ENCODE measurements at regions not wholly inside any gene's neighbourhood (a gene's known extent, or its start where the extent isn't known, plus 50 kb on each side); places are given as distances from the start of the nearest gene placed in this dataset.

DNA sequence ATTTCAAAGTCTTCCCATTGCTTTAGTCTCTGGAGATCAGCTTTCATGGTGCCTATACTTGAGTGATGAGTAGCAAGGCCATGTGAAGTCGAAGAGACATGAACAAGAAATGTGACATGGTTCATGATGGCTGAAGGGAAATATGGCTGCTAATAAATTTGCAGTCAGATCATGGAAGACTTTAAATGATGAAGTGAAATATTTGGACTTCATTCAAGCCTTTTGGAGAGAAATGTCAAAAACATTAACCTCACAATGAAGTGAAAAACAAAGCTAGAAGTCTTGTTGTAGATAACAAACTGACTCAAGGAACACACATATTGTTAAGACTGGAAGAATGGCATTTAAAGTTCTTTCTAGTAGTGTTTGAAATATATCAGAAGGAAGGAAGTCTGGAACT lies 120.3 kb upstream of the CCDC54 start:
- TF ChIP-seq ZNF274 (IDR thresholded peaks at IDR 0.05; ENCODE audit: low read depth, low read length) (no peak), YY1 (IDR thresholded peaks at IDR 0.05; ENCODE audit: insufficient read depth, insufficient read length) (no peak), SUZ12 (IDR thresholded peaks at IDR 0.05; ENCODE audit: extremely low read depth, insufficient read depth, insufficient read length) (no peak)
